GM18508 (cell line): ENCODE measurements at regions not wholly inside any gene's neighbourhood (a gene's known extent, or its start where the extent isn't known, plus 50 kb on each side); places are given as distances from the start of the nearest gene placed in this dataset.
"Not testable (repeated sequence)": the region's sequence is repeated elsewhere in the genome, so short reads cannot be mapped to it uniquely, and the experiment has no call there.

ENCODE experiments used
- ATAC-seq: cut with Tn5 transposase; IDR thresholded peaks from one replicate; pipeline ENCODE4 v1.9.1; 2021; ENCODE audit warnings: moderate number of reproducible peaks; ENCODE audit not compliant: insufficient read depth, unreplicated experiment

- no peak for ATAC-seq
Measured at GRCh38 chr3:74978684-74979083, 364.2 kb upstream of the CNTN3 start.

DNA sequence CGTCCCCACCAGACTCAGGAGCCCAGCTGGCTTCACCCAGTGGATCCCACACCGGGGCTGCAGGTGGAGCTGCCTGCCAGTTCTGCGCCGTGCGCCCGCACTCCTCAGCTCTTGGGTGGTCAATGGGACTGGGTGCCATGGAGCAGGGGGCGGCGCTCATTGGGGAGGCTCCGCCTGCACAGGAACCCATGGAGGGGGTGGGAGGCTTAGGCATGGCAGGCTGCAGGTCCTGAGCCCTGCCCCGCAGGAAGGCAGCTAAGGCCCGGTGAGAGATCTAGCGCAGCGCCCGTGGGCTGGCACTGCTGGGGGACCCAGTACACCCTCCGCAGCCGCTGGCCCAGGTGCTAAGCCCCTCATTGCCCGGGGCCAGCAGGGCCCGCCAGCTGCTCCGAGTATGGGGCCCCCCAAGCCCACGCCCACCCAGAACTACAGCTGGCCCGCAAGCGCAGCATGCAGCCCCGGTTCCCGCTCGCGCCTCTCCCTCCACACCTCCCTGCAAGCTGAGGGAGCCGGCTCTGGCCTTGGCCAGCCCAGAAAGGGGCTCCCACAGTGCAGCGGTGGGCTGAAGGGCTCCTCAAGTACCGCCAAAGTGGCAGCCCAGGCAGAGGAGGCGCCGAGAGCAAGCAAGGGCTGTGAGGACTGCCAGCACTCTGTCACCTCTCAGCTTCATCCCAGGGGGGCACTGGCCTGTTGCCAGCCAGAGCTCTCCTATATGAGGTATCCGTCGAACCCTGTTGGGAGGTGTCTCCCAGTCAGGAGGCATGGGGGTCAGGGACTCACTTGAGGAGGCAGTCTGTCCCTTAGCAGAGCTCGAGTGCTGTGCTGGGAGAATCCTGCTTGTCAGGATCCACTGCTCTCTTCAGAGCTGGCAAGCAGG lies 370.8 kb upstream of the CNTN3 start:
- not testable (repeated sequence) for ATAC-seq

GRCh38 chr3:74988095-74988494 lies 373.6 kb upstream of the CNTN3 start:
- ATAC-seq, result no peak

DNA sequence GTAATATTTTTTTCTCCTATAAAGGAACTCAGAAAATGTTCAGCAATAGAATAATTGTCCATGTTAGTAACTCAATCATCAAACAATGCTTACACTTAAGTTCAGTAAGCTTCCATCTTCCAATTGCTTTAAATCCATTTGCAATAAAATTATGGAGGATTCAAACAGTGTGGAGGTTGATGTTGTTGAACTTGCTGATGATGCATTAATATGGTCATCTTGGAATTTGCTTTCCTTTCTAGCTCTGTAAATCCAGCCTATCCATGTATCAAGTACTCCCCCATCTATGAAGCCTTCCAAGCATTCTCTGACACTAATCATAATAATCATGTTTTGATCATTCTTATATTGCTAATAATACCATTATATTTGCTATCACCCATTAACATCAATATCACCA lies 378.4 kb upstream of the CNTN3 start:
- ATAC-seq, result no peak

DNA sequence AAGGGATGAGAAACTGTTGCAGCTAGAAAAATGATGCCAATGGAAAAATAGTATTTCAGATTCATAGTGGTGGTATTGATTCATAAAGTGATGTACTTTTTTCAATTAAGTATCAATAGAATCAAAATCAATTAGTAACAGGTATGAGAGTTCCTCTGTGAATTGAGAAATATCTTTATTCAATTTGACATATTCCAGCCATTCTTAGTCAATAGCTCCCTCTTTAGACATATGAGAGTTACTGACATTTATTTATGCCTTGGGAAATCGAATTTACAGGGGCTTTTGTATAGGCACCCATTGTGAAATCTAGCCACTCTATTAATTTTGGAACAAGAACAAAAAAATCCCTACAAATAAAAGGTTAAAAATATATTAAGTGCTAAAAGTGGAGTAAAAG lies 386.9 kb upstream of the CNTN3 start:
- ATAC-seq, result no peak

- ATAC-seq, result no peak
Measured at GRCh38 chr3:75012791-75013331, 398.4 kb upstream of the CNTN3 start.

DNA sequence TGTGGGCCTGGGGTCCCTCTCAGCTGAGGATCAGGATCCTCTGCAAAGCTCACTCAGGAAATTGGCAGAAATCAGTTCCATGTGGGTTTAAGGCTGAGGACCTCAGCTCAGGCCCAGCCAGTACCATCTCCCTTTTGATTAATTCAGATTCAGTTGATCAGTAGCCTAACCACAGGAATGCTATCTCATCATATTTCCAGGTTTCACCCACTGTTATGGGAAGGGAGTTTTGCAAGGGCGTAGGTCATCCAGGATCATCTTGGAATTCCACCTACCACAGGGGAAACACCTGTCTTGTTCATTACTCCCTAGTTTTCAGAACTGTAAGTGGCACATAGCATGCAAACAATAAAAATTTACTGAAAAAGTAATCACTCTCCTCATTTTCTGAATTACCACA lies 399.5 kb upstream of the CNTN3 start:
- no peak for ATAC-seq

DNA sequence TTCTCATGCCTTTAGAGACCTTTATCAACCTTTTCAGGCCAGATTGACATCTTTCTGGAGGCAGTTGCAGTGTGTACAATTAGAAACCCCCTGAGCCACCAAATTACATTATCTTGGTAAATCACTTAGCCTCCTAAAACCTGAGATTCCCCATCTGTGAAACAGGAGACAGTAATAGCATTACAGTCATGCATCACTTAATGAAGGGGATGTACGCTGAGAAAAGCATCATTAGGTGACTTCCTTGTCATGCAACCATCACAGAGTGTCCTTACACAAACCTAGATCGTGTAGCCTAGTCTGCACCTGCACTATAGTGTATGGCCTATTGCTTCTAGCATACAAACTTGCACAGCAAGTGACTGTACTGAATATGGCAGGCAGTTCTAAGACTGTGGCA lies 400.8 kb upstream of the CNTN3 start:
- ATAC-seq, result no peak

DNA sequence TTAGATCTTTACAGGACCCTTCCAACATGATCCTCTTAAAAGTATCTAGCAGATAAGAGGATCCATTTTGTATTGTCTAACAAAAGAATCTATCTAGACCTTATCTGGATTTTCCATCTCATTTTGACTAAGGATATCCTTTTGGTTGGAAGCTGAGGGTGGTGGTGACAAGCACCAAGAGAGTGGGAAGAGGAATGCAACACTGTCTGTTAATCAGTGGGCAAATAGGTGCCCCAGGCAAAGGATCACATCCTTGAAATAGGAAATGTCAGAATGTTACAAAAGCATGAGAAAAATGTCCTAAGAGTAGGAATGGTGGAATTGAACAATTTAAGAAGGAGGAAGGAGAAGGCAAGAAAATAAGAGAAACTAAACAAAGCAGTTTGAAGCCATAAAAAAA lies 420.7 kb upstream of the CNTN3 start:
- no peak for ATAC-seq

DNA sequence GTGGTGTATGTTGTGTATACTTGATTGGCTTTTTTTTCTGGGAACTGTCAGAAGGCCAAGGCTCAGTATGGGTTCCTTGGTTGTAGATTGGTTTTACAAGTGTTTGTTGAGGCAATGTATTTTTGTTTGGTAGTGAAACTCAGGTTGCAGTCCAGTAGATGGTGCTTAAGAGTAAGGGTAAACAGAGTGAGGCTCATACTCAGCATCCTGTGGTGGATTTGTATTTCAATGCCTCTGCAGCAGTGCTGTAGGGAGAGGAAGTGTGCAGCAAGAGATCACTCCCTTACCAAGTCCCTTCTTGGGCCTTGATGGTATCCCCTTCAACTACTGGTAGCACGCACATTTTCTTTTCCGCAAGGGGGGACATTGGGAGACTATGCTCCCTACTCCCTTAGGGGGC lies 428.5 kb upstream of the CNTN3 start:
- ATAC-seq, result no peak

DNA sequence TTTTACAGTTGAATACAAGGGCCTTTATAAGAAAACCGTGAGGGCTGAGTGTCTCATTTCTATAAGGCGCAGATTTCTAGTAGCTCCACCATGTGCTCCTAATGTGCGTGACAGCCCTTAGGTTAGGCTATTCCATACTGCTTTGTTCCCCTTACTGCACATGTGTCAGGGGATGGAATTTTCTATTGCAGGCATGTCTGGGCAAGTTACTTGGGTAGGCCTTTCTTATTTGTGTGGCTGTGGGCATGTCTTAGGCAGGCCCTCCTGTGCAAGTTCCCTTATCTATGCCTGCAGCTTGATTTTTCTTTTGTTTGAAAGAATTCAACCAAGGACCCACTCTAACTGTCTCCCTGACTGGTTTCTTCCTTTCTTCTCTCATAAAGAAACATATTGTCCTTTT lies 434.2 kb upstream of the CNTN3 start:
- ATAC-seq, result no peak

DNA sequence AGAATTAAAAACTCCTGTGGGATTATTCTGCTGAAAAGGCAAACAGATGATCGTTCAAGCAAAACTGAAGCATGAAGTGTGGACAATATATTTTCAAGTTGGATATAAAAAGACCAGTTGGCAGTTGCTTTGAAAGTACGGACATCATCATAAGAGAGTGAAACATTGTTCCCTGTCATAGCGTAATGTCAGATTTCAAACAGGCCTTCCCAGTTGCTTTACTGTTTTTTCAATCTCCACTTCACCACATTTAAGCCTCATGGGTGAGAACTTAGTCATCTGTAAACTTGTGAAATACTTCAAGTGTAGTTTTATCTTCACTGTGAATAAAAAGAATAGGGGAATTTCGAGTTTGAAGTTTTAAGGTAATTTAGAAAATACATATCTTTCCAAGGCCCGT lies 435.1 kb upstream of the CNTN3 start:
- ATAC-seq, result no peak

GRCh38 chr3:75059120-75059519 lies 444.7 kb upstream of the CNTN3 start:
- no peak for ATAC-seq

DNA sequence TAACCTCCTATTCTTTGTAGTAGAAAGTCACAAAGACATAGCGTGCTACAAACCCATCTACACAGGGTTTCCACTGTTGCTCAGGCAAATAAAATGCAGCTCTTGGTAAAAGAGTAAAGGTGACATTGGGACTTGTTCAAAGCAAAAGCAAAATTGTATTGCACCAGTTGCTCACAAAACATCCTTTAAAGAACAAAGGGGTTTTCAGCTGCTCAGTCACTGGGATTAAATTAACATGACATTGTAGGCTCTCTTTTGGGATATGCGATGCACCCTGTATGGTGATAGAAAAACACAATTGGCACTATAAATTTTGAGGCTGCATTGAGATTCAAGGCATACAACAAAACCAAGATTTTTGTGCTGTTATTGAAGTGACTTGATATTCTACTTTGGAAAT lies 447.3 kb upstream of the CNTN3 start:
- ATAC-seq, result no peak

GRCh38 chr3:75075158-75075557 lies 460.7 kb upstream of the CNTN3 start:
- ATAC-seq, result no peak

DNA sequence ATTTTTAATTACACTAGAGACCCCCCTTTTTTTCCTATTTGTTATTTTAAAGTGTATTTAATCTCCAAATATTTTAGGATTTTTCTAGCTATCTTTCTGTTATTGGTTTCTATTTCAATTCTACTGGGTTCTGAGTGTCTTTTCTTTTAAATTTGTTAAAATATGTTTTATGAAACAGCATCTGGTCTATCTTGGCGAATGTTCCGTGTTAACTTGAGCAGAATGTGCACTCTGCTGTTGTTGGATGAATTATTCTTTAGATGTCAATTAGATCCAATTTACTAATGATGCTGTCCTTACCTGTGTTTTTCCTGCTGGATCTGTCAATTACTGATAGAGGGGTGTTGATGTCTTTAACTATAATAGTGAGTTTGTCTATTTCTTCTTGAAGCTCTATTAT lies 462.0 kb upstream of the CNTN3 start:
- no peak for ATAC-seq

- ATAC-seq, result no peak
Measured at GRCh38 chr3:75078290-75078689, 463.8 kb upstream of the CNTN3 start.

DNA sequence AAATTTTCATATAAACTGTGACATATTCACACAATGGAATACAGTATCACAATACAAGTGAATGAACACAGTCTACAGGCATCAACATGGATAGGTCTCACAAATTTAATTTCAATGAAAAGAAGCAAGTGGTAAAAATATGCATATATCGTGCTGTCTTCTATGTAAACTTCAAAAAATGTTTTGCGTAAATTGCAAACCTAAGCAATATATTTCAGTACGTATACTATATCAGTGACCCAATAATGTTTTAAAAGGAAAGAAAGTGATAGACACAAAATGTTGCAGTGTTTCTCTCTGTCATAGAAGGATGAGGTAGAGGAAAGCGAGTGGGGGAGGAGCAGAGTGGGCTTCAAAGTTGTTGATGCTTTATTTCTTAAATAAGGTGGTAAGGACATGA lies 468.4 kb upstream of the CNTN3 start:
- no peak for ATAC-seq

DNA sequence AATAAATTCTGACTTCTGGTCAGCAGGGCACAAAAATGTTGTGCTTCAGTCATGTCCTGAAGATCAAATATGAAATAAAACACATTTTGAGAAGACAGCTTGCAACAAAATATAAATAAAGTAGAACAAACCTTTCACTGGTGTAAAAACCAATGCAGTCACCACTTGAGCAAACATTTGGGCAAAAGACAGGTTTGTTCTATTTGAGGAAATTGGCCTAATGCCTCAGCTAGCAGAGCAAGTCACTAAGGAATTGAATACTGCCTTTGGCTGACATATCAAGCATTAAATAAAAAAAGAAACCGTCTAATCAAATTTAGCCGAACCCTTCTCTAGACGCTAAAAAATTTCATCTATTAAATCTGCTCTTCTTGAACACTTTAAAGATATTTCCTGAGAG lies 475.4 kb upstream of the CNTN3 start:
- no peak for ATAC-seq

DNA sequence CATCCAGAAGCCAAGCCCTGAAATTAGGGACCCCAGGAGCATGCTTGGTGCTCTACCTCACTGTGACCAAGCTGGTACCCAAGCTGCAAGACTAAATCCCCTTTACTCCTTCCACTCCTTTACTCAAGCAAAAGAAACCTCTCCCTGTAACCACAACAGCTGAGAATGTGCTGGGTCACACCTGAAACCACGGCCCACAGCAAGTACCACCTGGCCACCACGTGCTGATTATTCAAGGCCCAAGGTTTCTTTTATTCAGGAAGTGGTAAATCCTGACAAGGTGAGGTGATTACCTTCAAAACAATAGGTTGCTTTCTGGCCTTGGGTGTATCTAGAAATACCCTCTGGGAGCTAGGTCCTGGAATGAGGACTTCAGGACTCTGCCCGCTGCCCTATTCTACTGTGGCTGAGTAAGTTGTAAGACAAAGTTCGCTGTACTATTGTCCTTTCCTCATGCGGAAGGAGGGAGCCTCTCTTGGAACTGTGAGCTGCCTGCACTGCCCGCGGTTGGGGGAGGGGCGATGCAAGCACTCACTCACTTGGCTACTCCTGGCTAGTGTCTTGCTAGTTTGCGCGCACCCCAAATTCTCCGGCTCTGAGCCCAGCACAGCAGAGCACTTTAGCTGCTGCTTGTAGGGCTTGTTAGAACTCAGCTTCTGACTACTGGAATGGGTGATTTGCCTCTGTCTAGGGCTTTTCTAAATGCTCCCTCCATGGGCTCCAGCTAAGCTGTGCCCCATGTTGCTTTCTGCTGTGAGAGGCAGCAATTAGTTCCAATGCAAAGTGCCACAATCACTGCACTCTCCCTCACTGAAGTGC lies 487.1 kb upstream of the CNTN3 start:
- no peak for ATAC-seq

DNA sequence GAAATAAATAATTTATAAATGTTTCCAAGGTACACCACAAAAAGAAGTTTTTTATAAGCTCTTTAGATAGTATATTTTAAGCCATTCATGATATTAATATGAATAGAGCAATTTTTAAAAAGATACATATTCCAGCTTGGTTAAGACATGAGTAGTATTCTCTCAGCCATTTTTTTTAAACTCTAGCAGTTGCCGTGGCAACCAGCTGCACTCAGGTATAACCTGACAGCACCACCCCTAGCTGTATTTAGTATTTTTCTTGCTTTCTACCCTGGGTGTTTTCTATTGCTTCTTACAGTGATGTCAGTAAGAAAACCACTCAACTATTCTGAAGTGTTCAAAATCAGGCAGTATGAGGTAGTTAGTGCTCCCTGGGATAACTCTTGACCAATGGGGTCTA lies 496.3 kb upstream of the CNTN3 start:
- ATAC-seq, result no peak
